ENCODE measurements at regions not wholly inside any gene's neighbourhood (a gene's known extent, or its start where the extent isn't known, plus 50 kb on each side); places are given as distances from the start of the nearest gene placed in this dataset.
"Not testable (repeated sequence)": the region's sequence is repeated elsewhere in the genome, so short reads cannot be mapped to it uniquely, and the experiment has no call there.

GRCh38 chr1:87986130-87986866 lies 657.6 kb downstream of the LMO4 start:
- Mint-ChIP-seq H3K36me3 (ENCODE audit: low read depth) (no peaks in the 10 kb centered on the region), H3K27ac (no peak overlapping the region), H3K4me3 (no peak overlapping the region), H3K27me3 (ENCODE audit: insufficient read depth) (peaks cover 7% of the 10 kb centered on the region), H3K4me1 (ENCODE audit: low read depth) (no peaks in the 10 kb centered on the region), H3K9me3 (no peaks in the 10 kb centered on the region)
- intact Hi-C loops (cut with micrococcal nuclease): no loop called here
- no peak for DNase-seq (ENCODE audit: low spot score)

GRCh38 chr1:87989346-87989745 lies 660.7 kb downstream of the LMO4 start:
- H3K4me3 Mint-ChIP-seq: no peak overlapping the region
- H3K36me3 Mint-ChIP-seq (ENCODE audit: low read depth): no peaks in the 10 kb centered on the region
- intact Hi-C loops (cut with micrococcal nuclease): no loop called here
- no peak for DNase-seq (ENCODE audit: low spot score)
- H3K4me1 Mint-ChIP-seq (ENCODE audit: low read depth): no peaks in the 10 kb centered on the region
- H3K27ac Mint-ChIP-seq: no peak overlapping the region
- peaks cover 4% of the 10 kb centered on the region for H3K27me3 Mint-ChIP-seq (ENCODE audit: insufficient read depth)
- H3K9me3 Mint-ChIP-seq: no peaks in the 10 kb centered on the region

- not testable (repeated sequence) for H3K27ac Mint-ChIP-seq
These were observed 663.9 kb downstream of the LMO4 start for GRCh38 chr1:87992536-87992935.

DNA sequence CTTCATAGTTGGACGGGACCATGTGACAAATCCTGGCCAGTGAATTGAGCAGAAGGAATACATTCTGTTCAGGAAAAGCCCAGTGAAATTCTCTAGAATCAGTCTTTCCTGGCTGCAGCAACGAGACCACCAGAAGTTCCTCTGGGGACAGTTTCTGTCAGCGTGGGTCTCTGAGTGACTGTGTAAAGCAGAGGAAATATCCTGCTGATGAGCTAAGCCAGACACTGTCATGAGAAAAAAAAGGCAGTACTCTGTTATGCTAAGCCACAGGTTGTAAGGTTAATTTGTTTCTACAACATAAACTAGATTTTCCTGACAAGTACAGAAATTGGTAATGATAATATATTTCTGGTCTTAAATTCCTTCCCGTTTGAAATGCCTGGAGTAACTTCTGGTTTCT lies 664.4 kb downstream of the LMO4 start:
- Mint-ChIP-seq H3K4me3 (no peak overlapping the region), H3K4me1 (ENCODE audit: low read depth) (no peaks in the 10 kb centered on the region), H3K9me3 (no peaks in the 10 kb centered on the region), H3K36me3 (ENCODE audit: low read depth) (no peaks in the 10 kb centered on the region), H3K27ac (no peak overlapping the region), H3K27me3 (ENCODE audit: insufficient read depth) (no peaks in the 10 kb centered on the region)
- no peak for DNase-seq (ENCODE audit: low spot score)
- intact Hi-C loops (cut with micrococcal nuclease): no loop called here

More at GRCh38 chr1:87992536-87992935, 663.9 kb downstream of the LMO4 start:
- H3K4me3 Mint-ChIP-seq; H3K27me3 Mint-ChIP-seq (ENCODE audit: insufficient read depth); intact Hi-C loops (cut with micrococcal nuclease); DNase-seq (ENCODE audit: low spot score); H3K36me3 Mint-ChIP-seq (ENCODE audit: low read depth); H3K9me3 Mint-ChIP-seq; H3K4me1 Mint-ChIP-seq (ENCODE audit: low read depth): not testable (repeated sequence)

DNA sequence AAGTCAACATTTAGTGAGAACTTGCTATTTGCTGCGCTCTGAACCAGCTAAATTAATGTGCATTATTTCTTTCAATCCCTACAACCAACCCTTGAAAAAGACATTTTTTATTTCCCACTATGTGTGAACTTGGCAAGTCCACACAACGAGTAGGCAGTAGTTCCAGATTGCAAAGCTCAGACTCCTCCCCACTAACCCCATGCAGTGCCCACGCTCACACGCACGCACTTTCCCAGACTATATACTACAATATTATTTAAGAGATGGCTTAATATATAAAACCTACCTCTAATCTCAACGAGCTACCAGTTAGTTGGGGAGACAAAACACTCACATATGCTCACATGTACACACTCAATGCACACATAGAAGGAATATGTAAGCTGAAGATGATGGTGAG lies 671.2 kb downstream of the LMO4 start:
- no peak for DNase-seq (ENCODE audit: low spot score)
- no peaks in the 10 kb centered on the region for H3K36me3 Mint-ChIP-seq (ENCODE audit: low read depth)
- H3K4me3 Mint-ChIP-seq: no peak overlapping the region
- H3K27ac Mint-ChIP-seq: no peak overlapping the region
- peaks cover 2% of the 10 kb centered on the region for H3K27me3 Mint-ChIP-seq (ENCODE audit: insufficient read depth)
- no peaks in the 10 kb centered on the region for H3K4me1 Mint-ChIP-seq (ENCODE audit: low read depth)
- intact Hi-C loops (cut with micrococcal nuclease): no loop called here
- H3K9me3 Mint-ChIP-seq: no peaks in the 10 kb centered on the region

DNA sequence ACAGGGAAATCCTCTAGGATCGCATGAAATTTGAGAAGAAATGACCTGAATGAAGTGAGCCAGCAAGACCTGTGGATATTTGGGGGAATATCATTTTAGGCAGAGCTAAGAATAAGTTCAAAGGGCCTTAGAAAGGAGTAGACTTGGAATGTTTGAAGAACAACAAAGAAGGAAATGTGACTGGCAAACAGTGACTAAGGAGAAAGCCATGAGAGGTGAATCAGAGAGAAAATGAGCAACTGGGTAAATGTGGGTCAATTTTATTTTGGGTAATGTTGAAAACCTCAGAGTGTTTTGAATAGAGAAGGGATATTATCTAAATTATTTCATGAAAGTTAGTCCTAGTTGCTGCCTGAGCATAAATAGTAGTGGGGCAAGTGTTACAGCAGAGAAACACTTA lies 672.8 kb downstream of the LMO4 start:
- Mint-ChIP-seq H3K36me3 (ENCODE audit: low read depth) (no peaks in the 10 kb centered on the region), H3K27me3 (ENCODE audit: insufficient read depth) (peaks cover 2% of the 10 kb centered on the region), H3K27ac (no peak overlapping the region), H3K4me1 (ENCODE audit: low read depth) (no peaks in the 10 kb centered on the region), H3K4me3 (no peak overlapping the region), H3K9me3 (no peaks in the 10 kb centered on the region)
- intact Hi-C loops (cut with micrococcal nuclease): no loop called here
- DNase-seq (ENCODE audit: low spot score): no peak

DNA sequence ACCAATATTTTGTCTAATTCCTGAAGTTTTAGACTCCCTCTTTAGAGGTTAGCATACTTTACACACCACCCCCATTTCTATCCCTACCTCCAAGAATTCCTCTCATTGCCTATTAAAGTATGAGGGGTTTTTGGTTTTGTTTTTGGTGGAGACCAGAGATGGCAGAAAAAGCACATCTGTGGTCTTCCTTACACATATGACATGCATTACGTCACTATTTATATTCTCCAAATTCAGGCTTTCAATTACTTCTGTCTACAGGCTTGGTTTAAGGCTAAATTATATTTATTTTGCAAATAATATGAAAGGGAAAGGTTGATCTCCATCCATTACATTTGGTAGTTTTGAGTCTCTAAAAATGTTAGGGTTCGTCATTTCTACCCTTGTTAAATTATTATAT lies 674.6 kb downstream of the LMO4 start:
- Mint-ChIP-seq H3K27ac (no peak overlapping the region), H3K9me3 (no peaks in the 10 kb centered on the region), H3K36me3 (ENCODE audit: low read depth) (no peaks in the 10 kb centered on the region), H3K27me3 (ENCODE audit: insufficient read depth) (peaks cover 2% of the 10 kb centered on the region), H3K4me3 (no peak overlapping the region), H3K4me1 (ENCODE audit: low read depth) (no peaks in the 10 kb centered on the region)
- intact Hi-C loops (cut with micrococcal nuclease): no loop called here
- no peak for DNase-seq (ENCODE audit: low spot score)

DNA sequence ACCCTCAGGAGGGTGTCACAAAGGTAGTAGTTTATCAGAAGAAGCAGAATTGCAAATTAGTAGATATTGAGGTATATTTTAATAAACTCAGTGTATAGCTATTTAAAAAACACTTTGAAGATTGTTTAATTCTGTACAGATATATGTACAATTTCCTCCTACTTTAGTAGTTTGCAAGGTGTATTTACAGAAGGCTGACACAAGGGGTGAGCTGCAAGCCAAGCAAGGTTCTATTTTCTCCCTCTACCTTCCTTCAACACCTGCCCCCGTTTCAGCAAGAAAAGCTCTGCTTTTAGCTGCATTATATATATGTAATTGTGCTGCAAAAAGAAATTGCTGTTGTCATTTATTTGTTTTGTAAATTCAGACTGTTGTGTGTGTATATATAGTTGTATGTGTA lies 674.2 kb upstream of the PKN2 start:
- Mint-ChIP-seq H3K27me3 (ENCODE audit: insufficient read depth) (no peaks in the 10 kb centered on the region), H3K36me3 (ENCODE audit: low read depth) (no peaks in the 10 kb centered on the region), H3K27ac (no peak overlapping the region), H3K4me1 (ENCODE audit: low read depth) (no peaks in the 10 kb centered on the region), H3K9me3 (no peaks in the 10 kb centered on the region), H3K4me3 (no peak overlapping the region)
- no peak for DNase-seq (ENCODE audit: low spot score)
- intact Hi-C loops (cut with micrococcal nuclease): no loop called here

DNA sequence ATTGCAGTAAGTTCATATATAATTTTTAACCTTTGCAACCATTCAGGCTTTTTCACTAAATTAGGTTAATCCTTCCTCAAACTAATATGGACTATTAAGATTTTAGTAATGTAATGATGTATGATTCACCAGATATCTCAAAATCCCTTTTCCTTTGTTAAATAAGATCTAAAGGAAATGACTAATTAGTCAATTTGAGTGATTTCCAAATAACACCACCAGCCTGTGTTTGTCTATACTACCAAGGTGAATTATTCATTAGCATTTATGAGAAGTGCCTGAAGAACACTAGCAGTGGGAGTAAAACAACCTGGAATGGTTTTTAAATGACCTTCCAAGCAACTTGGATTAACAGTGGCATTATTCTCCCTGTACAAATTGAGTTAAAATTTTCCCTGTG lies 670.6 kb upstream of the PKN2 start:
- Mint-ChIP-seq H3K27me3 (ENCODE audit: insufficient read depth) (peaks cover 3% of the 10 kb centered on the region), H3K4me3 (no peak overlapping the region), H3K36me3 (ENCODE audit: low read depth) (no peaks in the 10 kb centered on the region), H3K9me3 (no peaks in the 10 kb centered on the region), H3K27ac (no peak overlapping the region), H3K4me1 (ENCODE audit: low read depth) (no peaks in the 10 kb centered on the region)
- DNase-seq (ENCODE audit: low spot score): no peak
- intact Hi-C loops (cut with micrococcal nuclease): no loop called here

GRCh38 chr1:88014131-88014530 lies 669.9 kb upstream of the PKN2 start:
- no peaks in the 10 kb centered on the region for H3K9me3 Mint-ChIP-seq
- intact Hi-C loops (cut with micrococcal nuclease): no loop called here
- no peaks in the 10 kb centered on the region for H3K4me1 Mint-ChIP-seq (ENCODE audit: low read depth)
- no peaks in the 10 kb centered on the region for H3K36me3 Mint-ChIP-seq (ENCODE audit: low read depth)
- peaks cover 3% of the 10 kb centered on the region for H3K27me3 Mint-ChIP-seq (ENCODE audit: insufficient read depth)
- DNase-seq (ENCODE audit: low spot score): no peak
- H3K27ac Mint-ChIP-seq: no peak overlapping the region
- H3K4me3 Mint-ChIP-seq: no peak overlapping the region

- intact Hi-C loops (cut with micrococcal nuclease): no loop called here
- no peaks in the 10 kb centered on the region for H3K4me1 Mint-ChIP-seq (ENCODE audit: low read depth)
- no peaks in the 10 kb centered on the region for H3K36me3 Mint-ChIP-seq (ENCODE audit: low read depth)
- H3K4me3 Mint-ChIP-seq: no peak overlapping the region
- no peak overlapping the region for H3K27ac Mint-ChIP-seq
- peaks cover 3% of the 10 kb centered on the region for H3K27me3 Mint-ChIP-seq (ENCODE audit: insufficient read depth)
- no peak for DNase-seq (ENCODE audit: low spot score)
- H3K9me3 Mint-ChIP-seq: no peaks in the 10 kb centered on the region
These were observed 667.1 kb upstream of the PKN2 start for GRCh38 chr1:88016947-88017346.

GRCh38 chr1:88021529-88021928 lies 662.5 kb upstream of the PKN2 start:
- no peak overlapping the region for H3K27ac Mint-ChIP-seq
- no peak for DNase-seq (ENCODE audit: low spot score)
- no peaks in the 10 kb centered on the region for H3K9me3 Mint-ChIP-seq
- no peaks in the 10 kb centered on the region for H3K4me1 Mint-ChIP-seq (ENCODE audit: low read depth)
- H3K27me3 Mint-ChIP-seq (ENCODE audit: insufficient read depth): peaks cover 3% of the 10 kb centered on the region
- no peak overlapping the region for H3K4me3 Mint-ChIP-seq
- no peaks in the 10 kb centered on the region for H3K36me3 Mint-ChIP-seq (ENCODE audit: low read depth)
- intact Hi-C loops (cut with micrococcal nuclease): no loop called here

DNA sequence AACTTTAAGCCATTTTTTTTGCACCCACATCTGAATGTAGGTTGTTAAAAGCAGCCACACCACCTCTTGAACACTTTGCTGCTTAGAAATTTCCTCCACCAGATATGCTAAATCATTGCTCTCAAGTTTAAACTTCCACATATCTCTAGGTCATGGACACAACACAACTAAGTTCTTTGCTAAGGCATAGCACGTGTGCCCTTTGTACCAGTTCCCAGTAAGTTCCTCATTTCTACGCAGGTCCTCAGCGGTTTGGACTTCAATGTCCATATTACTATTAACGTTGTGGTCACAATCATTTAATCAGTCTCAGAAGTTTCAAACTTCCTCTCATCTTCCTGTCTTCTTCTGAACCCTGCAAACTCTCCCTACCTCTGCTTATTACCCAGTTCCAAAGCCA lies 661.6 kb upstream of the PKN2 start:
- no peak overlapping the region for H3K4me3 Mint-ChIP-seq
- intact Hi-C loops (cut with micrococcal nuclease): no loop called here
- DNase-seq (ENCODE audit: low spot score): no peak
- H3K36me3 Mint-ChIP-seq (ENCODE audit: low read depth): no peaks in the 10 kb centered on the region
- no peaks in the 10 kb centered on the region for H3K9me3 Mint-ChIP-seq
- H3K27me3 Mint-ChIP-seq (ENCODE audit: insufficient read depth): peaks cover 3% of the 10 kb centered on the region
- H3K4me1 Mint-ChIP-seq (ENCODE audit: low read depth): no peaks in the 10 kb centered on the region
- no peak overlapping the region for H3K27ac Mint-ChIP-seq

DNA sequence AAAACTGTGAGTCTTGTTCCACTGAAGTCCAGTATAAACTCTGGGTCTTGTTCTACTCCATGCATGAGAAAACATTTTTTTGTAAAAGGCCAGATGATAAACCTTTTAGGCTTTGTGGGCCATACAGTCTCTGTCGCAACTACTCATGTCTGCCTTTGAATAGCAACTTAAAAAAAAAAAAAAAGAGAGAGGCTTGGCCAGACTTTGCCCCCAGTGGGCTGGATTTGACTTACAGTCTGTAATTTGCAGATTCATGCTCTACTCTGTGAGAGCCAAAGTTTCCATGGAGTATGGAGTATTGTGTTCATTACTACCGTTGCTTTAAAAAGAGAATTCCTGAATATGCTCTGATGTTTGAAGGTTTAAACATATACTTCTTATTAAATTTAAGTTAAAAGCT lies 654.9 kb upstream of the PKN2 start:
- Mint-ChIP-seq H3K9me3 (no peaks in the 10 kb centered on the region), H3K4me1 (ENCODE audit: low read depth) (no peaks in the 10 kb centered on the region), H3K27ac (no peak overlapping the region), H3K27me3 (ENCODE audit: insufficient read depth) (peaks cover 2% of the 10 kb centered on the region), H3K4me3 (no peak overlapping the region), H3K36me3 (ENCODE audit: low read depth) (no peaks in the 10 kb centered on the region)
- intact Hi-C loops (cut with micrococcal nuclease): no loop called here
- DNase-seq (ENCODE audit: low spot score): no peak

Data from activated T-helper 1 cell treated with anti-CD3 and anti-CD28 coated beads, Interleukin-12 subunit alpha, Interleukin-12 subunit beta, Interleukin-2, Interleukin-4 antibody, amounts not matched to agents 30 ng/mL and 10 ng/mL and 1 ng/mL, durations not matched to agents 14 hours and 24 hours and 36 hours (primary cell).